ENCODE measurements at regions not wholly inside any gene's neighbourhood (a gene's known extent, or its start where the extent isn't known, plus 50 kb on each side); places are given as distances from the start of the nearest gene placed in this dataset.

DNA sequence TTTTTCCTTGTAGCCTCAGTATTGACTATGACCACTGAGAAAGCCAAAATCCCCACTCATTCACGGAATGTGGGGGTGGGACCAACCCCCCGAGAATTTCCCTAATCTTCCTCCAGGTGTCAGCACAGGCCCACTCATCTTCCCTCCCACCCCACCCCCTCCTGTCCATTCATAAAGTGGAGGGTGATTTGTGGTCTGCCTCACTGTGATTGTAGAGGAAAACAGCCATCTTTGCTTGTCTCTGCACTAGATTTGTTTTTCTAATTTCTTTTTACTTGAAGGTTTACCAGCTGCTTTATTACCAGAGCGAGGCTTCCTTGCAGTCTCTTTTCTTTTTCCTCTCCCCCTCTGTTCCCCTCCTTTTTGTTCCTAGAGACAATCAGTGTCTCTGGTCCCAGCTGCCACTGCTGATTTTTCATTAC, 171.8 kb downstream of the ICOS start:
- TF ChIP-seq EP300 (IDR thresholded peaks at IDR 0.05), result no peak
- no peak for TF ChIP-seq POLR2AphosphoS5 (IDR thresholded peaks at IDR 0.05)
- no peak for TF ChIP-seq POLR2A (IDR thresholded peaks at IDR 0.05)
